Endothelial cell of umbilical vein (primary cell): ENCODE measurements at regions not wholly inside any gene's neighbourhood (a gene's known extent, or its start where the extent isn't known, plus 50 kb on each side); places are given as distances from the start of the nearest gene placed in this dataset.

Experiments
- EZH2 ChIP-seq: IDR thresholded peaks from 2 replicates; pipeline ENCODE4 v1.6.1; 2012; ENCODE audit warnings: borderline replicate concordance, low read depth, mild to moderate bottlenecking, moderate library complexity, low read length, inconsistent platforms; ENCODE audit not compliant: severe bottlenecking
- MAX ChIP-seq: IDR thresholded peaks from 2 replicates; pipeline ENCODE4 v1.6.1; 2011; ENCODE audit not compliant: insufficient read depth, insufficient read length
- POLR2A ChIP-seq: IDR thresholded peaks from 2 replicates; pipeline ENCODE4 v1.6.1; 2012; ENCODE audit warnings: low read depth, mild to moderate bottlenecking, control low read depth, low read length
- TF ChIP-seq, protein P1 (sequence below), 2 donors: IDR thresholded peaks; 1 replicate in 1 of 2; 2 replicates in 1 of 2; pipeline ENCODE4 v1.5.1; 2011; ENCODE audit warnings: low read length in 2 of 2, mild to moderate bottlenecking in 2 of 2, moderate library complexity in 2 of 2, control low read depth in 1 of 2, inconsistent platforms in 1 of 2, low read depth in 1 of 2; ENCODE audit not compliant: insufficient read depth in 1 of 2; ENCODE audit errors: extremely low read depth in 1 of 2

GRCh38 chr2:172227719-172228118 lies 125.0 kb upstream of the DLX2 start:
- TF ChIP-seq EZH2 (no peak), POLR2A (no peak), MAX (no peak)
- TF ChIP-seq, protein P1, sequence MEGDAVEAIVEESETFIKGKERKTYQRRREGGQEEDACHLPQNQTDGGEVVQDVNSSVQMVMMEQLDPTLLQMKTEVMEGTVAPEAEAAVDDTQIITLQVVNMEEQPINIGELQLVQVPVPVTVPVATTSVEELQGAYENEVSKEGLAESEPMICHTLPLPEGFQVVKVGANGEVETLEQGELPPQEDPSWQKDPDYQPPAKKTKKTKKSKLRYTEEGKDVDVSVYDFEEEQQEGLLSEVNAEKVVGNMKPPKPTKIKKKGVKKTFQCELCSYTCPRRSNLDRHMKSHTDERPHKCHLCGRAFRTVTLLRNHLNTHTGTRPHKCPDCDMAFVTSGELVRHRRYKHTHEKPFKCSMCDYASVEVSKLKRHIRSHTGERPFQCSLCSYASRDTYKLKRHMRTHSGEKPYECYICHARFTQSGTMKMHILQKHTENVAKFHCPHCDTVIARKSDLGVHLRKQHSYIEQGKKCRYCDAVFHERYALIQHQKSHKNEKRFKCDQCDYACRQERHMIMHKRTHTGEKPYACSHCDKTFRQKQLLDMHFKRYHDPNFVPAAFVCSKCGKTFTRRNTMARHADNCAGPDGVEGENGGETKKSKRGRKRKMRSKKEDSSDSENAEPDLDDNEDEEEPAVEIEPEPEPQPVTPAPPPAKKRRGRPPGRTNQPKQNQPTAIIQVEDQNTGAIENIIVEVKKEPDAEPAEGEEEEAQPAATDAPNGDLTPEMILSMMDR (IDR thresholded peaks at IDR 0.05; ENCODE audit: extremely low read depth in 1 of 2, insufficient read depth in 1 of 2, low read depth in 1 of 2, low read length in 2 of 2) = no peak
